K562 (cell line): ENCODE measurements at regions not wholly inside any gene's neighbourhood (a gene's known extent, or its start where the extent isn't known, plus 50 kb on each side); places are given as distances from the start of the nearest gene placed in this dataset.

Source experiments
- ATAC-seq: fragments of 200-7000 bp; cut with Tn5 transposase; 3 replicates; pipeline ENCODE4 v1.9.1; 2020; ENCODE audit warnings: moderate library complexity
- BruUV-seq: library from RNA; stranded (reverse); fragments of 400-500 nt; replicated peaks from 2 replicates; lab custom pipeline; 2021; lab: Mats Ljungman, UMichigan
- CTCF ChIA-PET: fragments of 300-600 bp; formaldehyde crosslinking; extraction: SDS; loops from one replicate; lab custom pipeline; 2021; ENCODE audit warnings: low intra/inter-chr PET ratio; lab: Yijun Ruan, JAX
- POLR2A ChIA-PET: fragments of 300-600, 350-650 bp; sonication (Branson Sonifier 250); formaldehyde crosslinking; extraction: SDS; loops from one replicate; lab custom pipeline; 2021; ENCODE audit warnings: antibody characterized with exemption, inconsistent platforms; lab: Yijun Ruan, JAX
- DNase-seq, 4 experiments: peaks; one replicate each; pipeline versions ENCODE4 v3.0.0 to v3.0.0-alpha.2; 2011 to 2018; ENCODE audit warnings: low spot score in 3 of 4, mixed read lengths in 3 of 4; ENCODE audit errors: extremely low read depth in 1 of 4
- FAIRE-seq: peaks from 2 replicates; lab custom pipeline; 2011; peaks lifted over from hg19 to GRCh38; lab: Jason Lieb, UNC
- H2AFZ ChIP-seq: 2 replicates; pipeline ENCODE4 v1.6.0; 2011; ENCODE audit warnings: low read depth, low read length, control low read depth, inconsistent platforms
- H3K27ac ChIP-seq: fragments of 200-600 bp; 3 replicates; pipeline ENCODE4 v1.8.0; 2011; ENCODE audit warnings: low read depth, mild to moderate bottlenecking, control low read depth, inconsistent platforms, low read length, moderate library complexity, mixed read lengths; ENCODE audit errors: extremely low read depth
- H3K27me3 ChIP-seq, 2 experiments: fragments of 300-600 bp in 1 of 2; 2 replicates in 1 of 2; 3 replicates in 1 of 2; pipeline versions ENCODE4 v1.6.0 to v1.8.0; 2011; ENCODE audit warnings: inconsistent platforms in 2 of 2, low read length in 2 of 2, mild to moderate bottlenecking in 1 of 2, mixed read lengths in 1 of 2, moderate library complexity in 1 of 2; ENCODE audit not compliant: control insufficient read depth in 2 of 2, insufficient read depth in 2 of 2
- H3K36me3 ChIP-seq: fragments of 300-600 bp; 3 replicates; pipeline ENCODE4 v1.8.0; 2011; ENCODE audit warnings: mild to moderate bottlenecking, low read length, inconsistent platforms; ENCODE audit not compliant: control insufficient read depth, insufficient read depth
- H3K4me1 ChIP-seq, 2 experiments: fragments of 200-600 bp in 1 of 2; replicated peaks in 1 of 2; 2 replicates in 1 of 2; 3 replicates in 1 of 2; pipeline versions ENCODE4 v1.5.1 to v1.8.0; 2011; ENCODE audit warnings: inconsistent platforms in 2 of 2, low read length in 2 of 2, mild to moderate bottlenecking in 1 of 2, mixed read lengths in 1 of 2, moderate library complexity in 1 of 2; ENCODE audit not compliant: control insufficient read depth in 2 of 2, insufficient read depth in 2 of 2
- H3K4me2 ChIP-seq: 2 replicates; pipeline ENCODE4 v1.6.1; 2011; ENCODE audit warnings: low read length, control low read depth, inconsistent platforms, mixed read lengths; ENCODE audit not compliant: insufficient read depth
- H3K4me3 ChIP-seq: fragments of 200-600 bp; sonication (generic), shearing (Covaris generic); 2 replicates; pipeline ENCODE4 v1.5.1; 2016; ENCODE audit warnings: control low read depth, inconsistent platforms
- H3K79me2 ChIP-seq: fragments of 200-600 bp; 3 replicates; pipeline ENCODE4 v1.8.0; 2011; ENCODE audit warnings: low read length, inconsistent platforms; ENCODE audit not compliant: control insufficient read depth, insufficient read depth
- H3K9ac ChIP-seq, 2 experiments: 2 replicates each; pipeline versions ENCODE4 v1.6.0 to v1.6.1; 2011; ENCODE audit warnings: low read depth in 2 of 2, low read length in 2 of 2, control low read depth in 1 of 2, inconsistent platforms in 1 of 2, mild to moderate bottlenecking in 1 of 2, mixed read lengths in 1 of 2; ENCODE audit not compliant: insufficient read depth in 1 of 2
- H3K9me1 ChIP-seq: one replicate; pipeline ENCODE4 v1.6.0; 2011; ENCODE audit warnings: inconsistent platforms, mild to moderate bottlenecking, low read length, moderate library complexity; ENCODE audit not compliant: control insufficient read depth, insufficient read depth
- H3K9me3 ChIP-seq: replicated peaks from 2 replicates; pipeline ENCODE4 v1.5.1; 2011; ENCODE audit warnings: low read depth, low read length, inconsistent platforms; ENCODE audit not compliant: control insufficient read depth, insufficient read depth
- H4K20me1 ChIP-seq: replicated peaks from 2 replicates; pipeline ENCODE4 v1.6.1; 2011; ENCODE audit warnings: low read length, inconsistent platforms, mixed read lengths; ENCODE audit not compliant: control insufficient read depth, insufficient read depth
- CC2D1A ChIP-seq: fragments of 450-650 bp; IDR thresholded peaks from 2 replicates; pipeline ENCODE4 v1.6.1; 2017; ENCODE audit warnings: mild to moderate bottlenecking
- NRF1 ChIP-seq, 2 experiments: fragments of 450-650 bp; IDR thresholded peaks in 1 of 2; conservative IDR thresholded peaks in 1 of 2; 2 replicates each; pipeline ENCODE4 v1.6.1; 2014; ENCODE audit warnings: mild to moderate bottlenecking in 2 of 2
- PCBP1 ChIP-seq: fragments of 200-400 bp; formaldehyde crosslinking; IDR thresholded peaks from 2 replicates; pipeline ENCODE4 v1.6.1; 2018; ENCODE audit warnings: mild to moderate bottlenecking, low read depth, low read length; ENCODE audit not compliant: poor library complexity, severe bottlenecking
- POLR2A ChIP-seq: fragments of 450-650 bp; conservative IDR thresholded peaks from 2 replicates; pipeline ENCODE4 v1.6.1; 2016
- POLR2B ChIP-seq: fragments of 450-650 bp; IDR thresholded peaks from 2 replicates; pipeline ENCODE4 v1.6.1; 2018; ENCODE audit warnings: low read depth; ENCODE audit not compliant: partially characterized antibody
- SIN3B ChIP-seq: fragments of 450-650 bp; IDR thresholded peaks from 2 replicates; pipeline ENCODE4 v1.6.1; 2017; ENCODE audit warnings: low read depth, mild to moderate bottlenecking, moderate library complexity
- SRSF7 ChIP-seq: fragments of 200-400 bp; formaldehyde crosslinking; optimal IDR thresholded peaks from 2 replicates; pipeline ENCODE3; 2017; ENCODE audit warnings: mild to moderate bottlenecking, low read depth, low read length
- XRCC4 ChIP-seq: IDR thresholded peaks from one replicate; pipeline ENCODE4 v1.6.1; 2011; ENCODE audit not compliant: insufficient read depth, insufficient read length; ENCODE audit errors: extremely low read depth
- ZBTB1 ChIP-seq: sonication (generic); formaldehyde crosslinking; IDR thresholded peaks from 2 replicates; pipeline ENCODE4 v1.8.1; 2023; ENCODE audit warnings: missing genetic modification reagents, low read depth, mild to moderate bottlenecking, borderline replicate concordance
- ZNF282 ChIP-seq: sonication (generic); formaldehyde crosslinking; IDR thresholded peaks from 2 replicates; pipeline ENCODE4 v1.8.1; 2023; ENCODE audit warnings: missing genetic modification reagents
- ZNF57 ChIP-seq: fragments of 450-650 bp; formaldehyde crosslinking; IDR thresholded peaks from 2 replicates; pipeline ENCODE4 v1.4.0; 2020; ENCODE audit warnings: mild to moderate bottlenecking, moderate library complexity
- ZNF764 ChIP-seq: fragments of 250-450 bp; sonication (Bioruptor Pico); IDR thresholded peaks from 2 replicates; pipeline ENCODE4 v1.4.0; 2020; ENCODE audit warnings: low read depth, mild to moderate bottlenecking, moderate library complexity
- in situ Hi-C: fragments of 300-500 bp; cut with MboI; formaldehyde crosslinking; loops from 4 replicates; pipeline ENCODE4 v1.15.0; 2018; ENCODE audit warnings: inconsistent platforms, mixed read lengths
- intact Hi-C: fragments of 100-400 bp; cut with micrococcal nuclease; formaldehyde crosslinking; loops from 2 replicates; pipeline ENCODE4 v1.14.2; 2022
- TF ChIP-seq, protein P1 (sequence below): sonication (generic); formaldehyde crosslinking; IDR thresholded peaks from 2 replicates; pipeline ENCODE4 v1.8.1; 2022; ENCODE audit warnings: missing genetic modification reagents
- TF ChIP-seq, protein P2 (sequence below): fragments of 250-450 bp; sonication (Bioruptor Pico); IDR thresholded peaks from 2 replicates; pipeline ENCODE4 v1.8.0; 2022; ENCODE audit warnings: inconsistent platforms, mild to moderate bottlenecking, moderate library complexity, borderline replicate concordance
- TF ChIP-seq, protein P3 (sequence below): fragments of 450-650 bp; IDR thresholded peaks from 2 replicates; pipeline ENCODE4 v1.6.1; 2016; ENCODE audit warnings: low read depth

DNA sequence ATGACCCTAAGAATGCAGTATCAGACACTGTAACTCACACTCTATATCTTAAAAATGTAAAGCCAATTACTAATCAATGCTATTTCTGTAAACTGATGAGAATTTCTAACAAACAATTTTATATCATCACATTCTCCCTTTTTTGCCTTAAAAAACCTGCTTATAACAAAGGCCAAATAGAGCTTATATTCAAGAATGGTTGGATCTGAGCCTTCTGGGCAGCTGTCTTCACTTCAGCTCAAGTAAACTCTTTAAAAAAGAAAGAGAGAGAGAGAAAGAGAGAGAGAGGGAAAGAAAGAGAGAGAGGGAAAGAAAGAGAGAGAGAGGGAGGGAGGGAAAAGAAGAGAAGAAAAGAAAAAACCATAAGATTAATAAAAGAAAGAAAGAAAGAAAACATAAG, 231.8 kb downstream of the KCNE4 start:
- CTCF ChIA-PET = no interaction called here
- TF ChIP-seq ZNF282 (CRISPR knock-in tag) = no peak
- TF ChIP-seq PCBP1 = no peak
- TF ChIP-seq, protein P1, sequence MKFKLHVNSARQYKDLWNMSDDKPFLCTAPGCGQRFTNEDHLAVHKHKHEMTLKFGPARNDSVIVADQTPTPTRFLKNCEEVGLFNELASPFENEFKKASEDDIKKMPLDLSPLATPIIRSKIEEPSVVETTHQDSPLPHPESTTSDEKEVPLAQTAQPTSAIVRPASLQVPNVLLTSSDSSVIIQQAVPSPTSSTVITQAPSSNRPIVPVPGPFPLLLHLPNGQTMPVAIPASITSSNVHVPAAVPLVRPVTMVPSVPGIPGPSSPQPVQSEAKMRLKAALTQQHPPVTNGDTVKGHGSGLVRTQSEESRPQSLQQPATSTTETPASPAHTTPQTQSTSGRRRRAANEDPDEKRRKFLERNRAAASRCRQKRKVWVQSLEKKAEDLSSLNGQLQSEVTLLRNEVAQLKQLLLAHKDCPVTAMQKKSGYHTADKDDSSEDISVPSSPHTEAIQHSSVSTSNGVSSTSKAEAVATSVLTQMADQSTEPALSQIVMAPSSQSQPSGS = no peak
- no peak for TF ChIP-seq NRF1 (conservative IDR thresholded peaks at IDR 0.05 in 1 of 2, IDR thresholded peaks at IDR 0.05 in 1 of 2)
- TF ChIP-seq, protein P2, sequence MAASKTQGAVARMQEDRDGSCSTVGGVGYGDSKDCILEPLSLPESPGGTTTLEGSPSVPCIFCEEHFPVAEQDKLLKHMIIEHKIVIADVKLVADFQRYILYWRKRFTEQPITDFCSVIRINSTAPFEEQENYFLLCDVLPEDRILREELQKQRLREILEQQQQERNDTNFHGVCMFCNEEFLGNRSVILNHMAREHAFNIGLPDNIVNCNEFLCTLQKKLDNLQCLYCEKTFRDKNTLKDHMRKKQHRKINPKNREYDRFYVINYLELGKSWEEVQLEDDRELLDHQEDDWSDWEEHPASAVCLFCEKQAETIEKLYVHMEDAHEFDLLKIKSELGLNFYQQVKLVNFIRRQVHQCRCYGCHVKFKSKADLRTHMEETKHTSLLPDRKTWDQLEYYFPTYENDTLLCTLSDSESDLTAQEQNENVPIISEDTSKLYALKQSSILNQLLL (CRISPR knock-in tag) = no peak
- no peak for TF ChIP-seq ZBTB1 (CRISPR knock-in tag)
- TF ChIP-seq CC2D1A = no peak
- no peak for TF ChIP-seq POLR2A
- TF ChIP-seq POLR2B = no peak
- TF ChIP-seq ZNF764 (CRISPR knock-in tag) = no peak
- no peak for TF ChIP-seq SIN3B
- no peak for TF ChIP-seq XRCC4
- TF ChIP-seq SRSF7 = no peak
- TF ChIP-seq ZNF57 (CRISPR knock-in tag) = no peak
- TF ChIP-seq, protein P3, sequence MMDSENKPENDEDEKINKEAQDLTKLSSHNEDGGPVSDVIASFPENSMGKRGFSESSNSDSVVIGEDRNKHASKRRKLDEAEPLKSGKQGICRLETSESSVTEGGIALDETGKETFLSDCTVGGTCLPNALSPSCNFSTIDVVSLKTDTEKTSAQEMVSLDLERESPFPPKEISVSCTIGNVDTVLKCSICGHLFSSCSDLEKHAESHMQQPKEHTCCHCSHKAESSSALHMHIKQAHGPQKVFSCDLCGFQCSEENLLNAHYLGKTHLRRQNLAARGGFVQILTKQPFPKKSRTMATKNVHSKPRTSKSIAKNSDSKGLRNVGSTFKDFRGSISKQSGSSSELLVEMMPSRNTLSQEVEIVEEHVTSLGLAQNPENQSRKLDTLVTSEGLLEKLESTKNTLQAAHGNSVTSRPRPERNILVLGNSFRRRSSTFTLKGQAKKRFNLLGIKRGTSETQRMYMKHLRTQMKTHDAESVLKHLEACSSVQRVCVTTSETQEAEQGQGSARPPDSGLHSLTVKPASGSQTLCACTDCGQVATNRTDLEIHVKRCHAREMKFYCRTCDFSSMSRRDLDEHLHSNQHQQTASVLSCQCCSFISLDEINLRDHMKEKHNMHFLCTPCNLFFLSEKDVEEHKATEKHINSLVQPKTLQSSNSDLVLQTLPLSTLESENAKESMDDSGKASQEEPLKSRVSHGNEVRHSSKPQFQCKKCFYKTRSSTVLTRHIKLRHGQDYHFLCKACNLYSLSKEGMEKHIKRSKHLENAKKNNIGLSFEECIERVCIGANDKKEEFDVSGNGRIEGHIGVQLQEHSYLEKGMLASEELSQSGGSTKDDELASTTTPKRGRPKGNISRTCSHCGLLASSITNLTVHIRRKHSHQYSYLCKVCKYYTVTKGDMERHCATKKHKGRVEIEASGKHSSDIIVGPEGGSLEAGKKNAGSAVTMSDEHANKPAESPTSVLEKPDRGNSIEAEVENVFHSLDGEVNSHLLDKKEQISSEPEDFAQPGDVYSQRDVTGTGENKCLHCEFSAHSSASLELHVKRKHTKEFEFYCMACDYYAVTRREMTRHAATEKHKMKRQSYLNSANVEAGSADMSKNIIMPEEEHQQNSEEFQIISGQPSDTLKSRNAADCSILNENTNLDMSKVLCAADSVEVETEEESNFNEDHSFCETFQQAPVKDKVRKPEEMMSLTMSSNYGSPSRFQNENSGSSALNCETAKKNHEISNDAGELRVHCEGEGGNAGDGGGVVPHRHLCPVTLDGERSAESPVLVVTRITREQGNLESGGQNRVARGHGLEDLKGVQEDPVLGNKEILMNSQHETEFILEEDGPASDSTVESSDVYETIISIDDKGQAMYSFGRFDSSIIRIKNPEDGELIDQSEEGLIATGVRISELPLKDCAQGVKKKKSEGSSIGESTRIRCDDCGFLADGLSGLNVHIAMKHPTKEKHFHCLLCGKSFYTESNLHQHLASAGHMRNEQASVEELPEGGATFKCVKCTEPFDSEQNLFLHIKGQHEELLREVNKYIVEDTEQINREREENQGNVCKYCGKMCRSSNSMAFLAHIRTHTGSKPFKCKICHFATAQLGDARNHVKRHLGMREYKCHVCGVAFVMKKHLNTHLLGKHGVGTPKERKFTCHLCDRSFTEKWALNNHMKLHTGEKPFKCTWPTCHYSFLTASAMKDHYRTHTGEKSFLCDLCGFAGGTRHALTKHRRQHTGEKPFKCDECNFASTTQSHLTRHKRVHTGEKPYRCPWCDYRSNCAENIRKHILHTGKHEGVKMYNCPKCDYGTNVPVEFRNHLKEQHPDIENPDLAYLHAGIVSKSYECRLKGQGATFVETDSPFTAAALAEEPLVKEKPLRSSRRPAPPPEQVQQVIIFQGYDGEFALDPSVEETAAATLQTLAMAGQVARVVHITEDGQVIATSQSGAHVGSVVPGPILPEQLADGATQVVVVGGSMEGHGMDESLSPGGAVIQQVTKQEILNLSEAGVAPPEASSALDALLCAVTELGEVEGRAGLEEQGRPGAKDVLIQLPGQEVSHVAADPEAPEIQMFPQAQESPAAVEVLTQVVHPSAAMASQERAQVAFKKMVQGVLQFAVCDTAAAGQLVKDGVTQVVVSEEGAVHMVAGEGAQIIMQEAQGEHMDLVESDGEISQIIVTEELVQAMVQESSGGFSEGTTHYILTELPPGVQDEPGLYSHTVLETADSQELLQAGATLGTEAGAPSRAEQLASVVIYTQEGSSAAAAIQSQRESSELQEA = no peak

More for the DNA sequence above, 231.8 kb downstream of the KCNE4 start:
- intact Hi-C loops (no loop called here), in situ Hi-C loops (no loop called here)
- Histone ChIP-seq H2AFZ (no peak overlapping the region), H3K36me3 (no peaks in the 10 kb centered on the region), H3K79me2 (no peaks in the 10 kb centered on the region), H4K20me1 (no peaks in the 10 kb centered on the region), H3K4me2 (no peak overlapping the region), H3K9me3 (no peaks in the 10 kb centered on the region), H3K27ac (no peak overlapping the region), H3K27me3 (no peaks in the 10 kb centered on the region), H3K4me3 (no peak overlapping the region), H3K9me1 (no peaks in the 10 kb centered on the region), H3K4me1 (no peaks in the 10 kb centered on the region), H3K9ac (no peak overlapping the region)
- BruUV-seq = no TSS peak
- no peak for DNase-seq
- FAIRE-seq = no peak
- no peak for ATAC-seq
- POLR2A ChIA-PET = interaction anchor here (0.6 kb wide), 1 partner anchor 142 kb away, joined by 4 read pairs; no protein-coding TSS in a partner anchor
